ENCODE measurements at regions not wholly inside any gene's neighbourhood (a gene's known extent, or its start where the extent isn't known, plus 50 kb on each side); places are given as distances from the start of the nearest gene placed in this dataset.

GRCh38 chr20:60186412-60186811 is 228.2 kb downstream of the CDH26 start:
- ATAC-seq, result no peak
- no peak for TF ChIP-seq PATZ1 (CRISPR knock-in tag; IDR thresholded peaks at IDR 0.05; ENCODE audit: borderline replicate concordance)
- no peak for TF ChIP-seq ZFP30 (CRISPR knock-in tag; IDR thresholded peaks at IDR 0.05)
- no peak for TF ChIP-seq ZNF8 (CRISPR knock-in tag; IDR thresholded peaks at IDR 0.05)
- TF ChIP-seq ISL1 (CRISPR knock-in tag; IDR thresholded peaks at IDR 0.05), result no peak
- no peak for TF ChIP-seq RARB (CRISPR knock-in tag; IDR thresholded peaks at IDR 0.05)
- no peak for TF ChIP-seq CREB5 (CRISPR knock-in tag; IDR thresholded peaks at IDR 0.05; ENCODE audit: low read depth)
- no peak for TF ChIP-seq PPARA (CRISPR knock-in tag; IDR thresholded peaks at IDR 0.05; ENCODE audit: borderline replicate concordance)
- no peak for TF ChIP-seq ZFP3 (CRISPR knock-in tag; IDR thresholded peaks at IDR 0.05)
- no peak for TF ChIP-seq CSDC2 (CRISPR knock-in tag; IDR thresholded peaks at IDR 0.05)
- TF ChIP-seq BACH2 (CRISPR knock-in tag; IDR thresholded peaks at IDR 0.05; ENCODE audit: borderline replicate concordance), result no peak
- no peak for TF ChIP-seq SNAI2 (CRISPR knock-in tag; IDR thresholded peaks at IDR 0.05)
- no peak for TF ChIP-seq ZC3H10 (CRISPR knock-in tag; IDR thresholded peaks at IDR 0.05)
- TF ChIP-seq GLIS3 (CRISPR knock-in tag; IDR thresholded peaks at IDR 0.05), result no peak

- no peak for TF ChIP-seq POU6F1 (CRISPR knock-in tag; IDR thresholded peaks at IDR 0.05; ENCODE audit: borderline replicate concordance, low read depth)
- no peak for TF ChIP-seq OSR1 (CRISPR knock-in tag; IDR thresholded peaks at IDR 0.05)
- TF ChIP-seq ZC3H10 (CRISPR knock-in tag; IDR thresholded peaks at IDR 0.05), result no peak
- no peak for ATAC-seq
Measured at GRCh38 chr20:60187683-60188082, 229.5 kb downstream of the CDH26 start.

- no peak for TF ChIP-seq PATZ1 (CRISPR knock-in tag; IDR thresholded peaks at IDR 0.05; ENCODE audit: borderline replicate concordance)
- no peak for TF ChIP-seq POU6F1 (CRISPR knock-in tag; IDR thresholded peaks at IDR 0.05; ENCODE audit: borderline replicate concordance, low read depth)
- TF ChIP-seq ESRRG (CRISPR knock-in tag; IDR thresholded peaks at IDR 0.05), result no peak
- no peak for TF ChIP-seq ZC3H10 (CRISPR knock-in tag; IDR thresholded peaks at IDR 0.05)
- no peak for TF ChIP-seq BACH2 (CRISPR knock-in tag; IDR thresholded peaks at IDR 0.05; ENCODE audit: borderline replicate concordance)
- TF ChIP-seq ZNF8 (CRISPR knock-in tag; IDR thresholded peaks at IDR 0.05), result no peak
- TF ChIP-seq TSHZ2 (CRISPR knock-in tag; IDR thresholded peaks at IDR 0.05), result no peak
- no peak for TF ChIP-seq ZFP3 (CRISPR knock-in tag; IDR thresholded peaks at IDR 0.05)
- no peak for TF ChIP-seq RARB (CRISPR knock-in tag; IDR thresholded peaks at IDR 0.05)
- no peak for ATAC-seq
Measured at GRCh38 chr20:60191014-60191413, 232.8 kb downstream of the CDH26 start.
